ENCODE measurements at regions not wholly inside any gene's neighbourhood (a gene's known extent, or its start where the extent isn't known, plus 50 kb on each side); places are given as distances from the start of the nearest gene placed in this dataset.

- no peak for TF ChIP-seq CTCF (IDR thresholded peaks at IDR 0.05; ENCODE audit: insufficient read depth, low read length)
- no peak for TF ChIP-seq POLR2AphosphoS5 (IDR thresholded peaks at IDR 0.05; ENCODE audit: low read depth)
- no peak for TF ChIP-seq REST (IDR thresholded peaks at IDR 0.05; ENCODE audit: insufficient replicate concordance, low read depth)
Observed at GRCh38 chr9:36765077-36765390, 192.3 kb downstream of the MELK start.
